ENCODE measurements at regions not wholly inside any gene's neighbourhood (a gene's known extent, or its start where the extent isn't known, plus 50 kb on each side); places are given as distances from the start of the nearest gene placed in this dataset.

DNA sequence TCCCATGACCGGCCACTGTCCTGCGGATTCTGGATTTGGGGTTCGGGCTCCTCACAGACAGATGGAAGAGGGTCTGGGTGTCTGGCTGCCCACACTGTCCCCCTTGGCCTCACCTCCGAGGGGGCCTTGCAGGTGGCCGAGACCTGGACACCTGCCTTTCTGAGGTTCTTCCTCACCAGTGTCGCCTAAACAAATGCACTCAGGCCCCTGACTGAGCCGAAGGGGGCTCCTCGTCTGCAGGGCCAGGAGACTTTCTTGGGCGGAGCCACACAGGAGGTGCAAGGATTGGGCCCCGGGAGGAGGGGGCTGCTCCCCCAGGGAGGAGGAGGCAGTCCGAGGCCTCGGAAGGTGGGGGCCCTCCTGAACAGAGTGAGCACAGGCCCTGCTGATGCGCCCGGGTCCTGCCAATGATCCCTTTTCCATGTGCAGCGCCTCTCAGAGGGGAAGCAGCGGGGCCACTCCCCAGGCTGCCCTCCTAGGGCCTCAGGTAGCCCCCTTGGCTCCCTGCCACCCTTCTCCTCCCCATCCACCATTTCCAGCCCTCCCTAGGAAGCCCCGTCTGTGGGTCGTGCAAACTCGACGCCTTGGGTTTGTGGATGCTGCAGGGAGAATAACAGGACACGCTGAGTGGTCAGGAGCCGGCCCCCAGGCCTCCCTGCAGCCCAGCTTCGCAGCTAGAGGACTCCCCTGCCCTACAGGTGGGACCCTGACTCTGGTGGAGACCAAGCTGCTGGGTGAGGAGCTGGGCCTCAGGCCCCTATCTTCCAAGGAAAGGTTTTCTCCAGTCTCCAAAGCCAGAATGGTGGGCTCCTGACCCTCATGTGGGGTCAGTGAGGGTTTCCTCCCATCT is 63.4 kb upstream of the ZNF469 start:
- H3K4me1 ChIP-seq (ENCODE audit: control insufficient read depth in 5 of 5, insufficient read depth in 5 of 5, low read length in 5 of 5): peaks cover 0 to 27% (median 17%) of the 10 kb centered on the region in 5 donors
- H3K9ac ChIP-seq (ENCODE audit: low read length in 5 of 5): no peak overlapping the region
- H3K36me3 ChIP-seq (ENCODE audit: control insufficient read depth in 5 of 5, insufficient read depth in 5 of 5, low read length in 5 of 5): no peaks in the 10 kb centered on the region
- H3K27ac ChIP-seq (ENCODE audit: low read depth, low read length): no peak overlapping the region
- no peak overlapping the region for H3K4me3 ChIP-seq (ENCODE audit: low read depth in 1 of 5, low read length in 5 of 5)
- peaks cover 0 to 3% (median 2%) of the 10 kb centered on the region in 5 donors for H3K9me3 ChIP-seq (ENCODE audit: control insufficient read depth in 5 of 5, low read length in 5 of 5)
- peaks cover 6 to 26% (median 8%) of the 10 kb centered on the region in 5 donors for H3K27me3 ChIP-seq (ENCODE audit: control insufficient read depth in 5 of 5, insufficient read depth in 4 of 5, low read length in 5 of 5)

DNA sequence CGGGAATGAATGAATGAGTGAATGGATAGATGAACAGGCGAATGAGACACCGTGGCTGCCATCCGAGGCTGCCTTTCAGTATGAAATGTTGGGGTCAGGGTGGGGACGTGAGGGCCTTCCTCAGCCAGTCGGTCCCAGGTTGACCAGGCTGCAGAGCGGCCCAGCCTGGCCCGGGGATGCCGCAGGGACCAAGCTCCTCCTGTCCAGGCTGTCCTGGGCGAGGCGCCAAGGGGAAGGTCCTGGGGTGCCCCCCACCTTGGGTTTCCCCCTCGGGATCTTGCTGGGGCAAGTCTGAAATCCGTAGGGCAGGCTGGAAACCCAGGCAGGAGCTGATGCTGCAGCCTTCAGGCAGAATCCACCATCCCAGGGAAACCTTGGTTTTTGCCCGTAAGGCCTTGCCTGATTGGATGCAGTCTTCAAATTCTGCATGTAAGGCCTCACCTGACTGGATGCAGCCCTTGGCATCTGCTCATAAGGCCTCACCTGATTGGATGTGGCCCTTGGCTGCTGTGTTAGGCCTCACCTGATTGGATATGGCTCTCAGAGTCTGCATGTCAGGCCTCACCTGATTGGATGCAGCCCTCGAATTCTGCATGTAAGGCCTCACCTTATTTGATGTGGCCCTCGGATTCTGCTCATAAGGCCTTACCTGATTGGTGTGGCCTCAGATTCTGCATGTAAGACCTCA is 61.7 kb upstream of the ZNF469 start:
- no peaks in the 10 kb centered on the region for H3K36me3 ChIP-seq (ENCODE audit: control insufficient read depth in 5 of 5, insufficient read depth in 5 of 5, low read length in 5 of 5)
- H3K27me3 ChIP-seq (ENCODE audit: control insufficient read depth in 5 of 5, insufficient read depth in 4 of 5, low read length in 5 of 5): peaks cover 3 to 24% (median 7%) of the 10 kb centered on the region in 5 donors
- H3K4me1 ChIP-seq (ENCODE audit: control insufficient read depth in 5 of 5, insufficient read depth in 5 of 5, low read length in 5 of 5): peaks cover 0 to 19% (median 15%) of the 10 kb centered on the region in 5 donors
- H3K9ac ChIP-seq (ENCODE audit: low read length in 5 of 5): no peak overlapping the region
- H3K4me3 ChIP-seq (ENCODE audit: low read depth in 1 of 5, low read length in 5 of 5): no peak overlapping the region
- no peak overlapping the region for H3K27ac ChIP-seq (ENCODE audit: low read depth, low read length)
- peaks cover 0 to 3% (median 2%) of the 10 kb centered on the region in 5 donors for H3K9me3 ChIP-seq (ENCODE audit: control insufficient read depth in 5 of 5, low read length in 5 of 5)

DNA sequence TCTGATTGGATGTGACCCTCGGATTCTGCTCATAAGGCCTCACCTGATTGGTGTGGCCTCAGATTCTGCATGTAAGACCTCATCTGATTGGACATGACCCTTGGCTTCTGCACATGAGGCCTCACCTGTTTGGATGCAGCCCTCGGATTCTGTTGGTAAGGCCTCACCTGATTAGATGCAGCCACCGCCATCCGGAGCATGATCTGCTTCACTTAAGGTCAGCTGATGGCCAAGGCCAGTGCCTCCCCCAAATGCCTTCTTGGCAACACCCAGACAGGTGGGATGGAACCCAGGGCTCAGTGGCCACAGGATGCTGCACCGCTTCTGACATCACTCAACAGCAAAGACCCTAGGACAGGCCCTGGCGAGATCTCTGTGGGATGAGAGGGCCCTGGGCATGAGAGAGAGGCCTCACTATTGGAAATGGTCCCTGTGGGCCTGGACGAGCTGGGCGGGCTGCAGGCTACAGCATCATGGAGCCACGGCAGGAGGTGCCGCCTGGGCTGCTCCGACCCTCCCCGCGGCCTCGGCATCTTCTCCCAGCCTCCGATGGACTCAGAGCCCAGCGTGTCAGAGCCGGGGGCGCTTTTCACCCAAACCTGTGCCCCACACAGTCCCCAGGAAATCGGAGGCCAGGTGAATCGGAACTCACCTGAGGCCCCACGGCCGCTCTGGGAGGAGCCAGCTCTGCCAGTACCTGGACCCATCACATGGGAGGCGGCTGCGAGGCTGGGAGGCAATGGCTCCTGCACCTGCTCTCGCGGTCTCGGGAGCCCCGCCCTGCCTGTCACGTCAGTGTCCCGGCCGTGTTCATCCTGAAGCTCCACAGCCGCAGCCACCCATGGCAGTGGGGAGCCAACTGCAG is 60.9 kb upstream of the ZNF469 start:
- Histone ChIP-seq H3K27ac (ENCODE audit: low read depth, low read length) (no peak overlapping the region), H3K27me3 (ENCODE audit: control insufficient read depth in 5 of 5, insufficient read depth in 4 of 5, low read length in 5 of 5) (peaks cover 3 to 23% (median 6%) of the 10 kb centered on the region in 5 donors)

DNA sequence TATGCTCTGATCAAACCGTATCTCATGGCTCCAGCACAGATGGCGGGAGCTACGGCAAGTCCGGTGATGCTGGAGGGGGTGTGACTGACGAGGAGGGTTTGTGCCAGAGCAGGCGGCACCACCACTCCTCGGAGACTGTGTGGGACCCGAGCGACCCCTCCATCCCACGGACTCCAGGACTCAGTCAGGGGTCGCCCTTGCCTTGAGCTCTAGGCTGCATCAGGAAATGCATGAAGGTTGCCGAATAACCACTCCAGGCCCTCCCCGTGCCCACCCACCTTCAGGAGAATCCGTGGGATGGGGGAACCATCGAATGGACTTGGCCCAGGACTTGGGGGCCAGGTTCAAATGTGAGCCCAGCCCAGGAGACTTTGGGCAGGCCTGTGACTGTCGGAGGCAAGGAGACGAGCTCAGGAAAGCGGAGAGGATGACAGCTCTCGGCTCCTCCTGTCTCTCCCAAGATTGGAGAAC is 60.2 kb upstream of the ZNF469 start:
- Histone ChIP-seq H3K9me3 (ENCODE audit: control insufficient read depth in 5 of 5, low read length in 5 of 5) (peaks cover 0 to 3% (median 2%) of the 10 kb centered on the region in 5 donors), H3K27ac (ENCODE audit: low read depth, low read length) (no peak overlapping the region), H3K9ac (ENCODE audit: low read length in 5 of 5) (no peak overlapping the region), H3K4me3 (ENCODE audit: low read depth in 1 of 5, low read length in 5 of 5) (no peak overlapping the region), H3K36me3 (ENCODE audit: control insufficient read depth in 5 of 5, insufficient read depth in 5 of 5, low read length in 5 of 5) (no peaks in the 10 kb centered on the region), H3K4me1 (ENCODE audit: control insufficient read depth in 5 of 5, insufficient read depth in 5 of 5, low read length in 5 of 5) (peaks cover 0 to 12% (median 10%) of the 10 kb centered on the region in 5 donors), H3K27me3 (ENCODE audit: control insufficient read depth in 5 of 5, insufficient read depth in 4 of 5, low read length in 5 of 5) (peaks cover 3 to 16% (median 4%) of the 10 kb centered on the region in 5 donors)

More for the DNA sequence above, 60.9 kb upstream of the ZNF469 start:
- Histone ChIP-seq H3K9me3 (ENCODE audit: control insufficient read depth in 5 of 5, low read length in 5 of 5) (peaks cover 0 to 3% (median 2%) of the 10 kb centered on the region in 5 donors), H3K4me1 (ENCODE audit: control insufficient read depth in 5 of 5, insufficient read depth in 5 of 5, low read length in 5 of 5) (peaks cover 0 to 19% (median 15%) of the 10 kb centered on the region in 5 donors), H3K9ac (ENCODE audit: low read length in 5 of 5) (no peak overlapping the region), H3K36me3 (ENCODE audit: control insufficient read depth in 5 of 5, insufficient read depth in 5 of 5, low read length in 5 of 5) (no peaks in the 10 kb centered on the region), H3K4me3 (ENCODE audit: low read depth in 1 of 5, low read length in 5 of 5) (no peak overlapping the region)

DNA sequence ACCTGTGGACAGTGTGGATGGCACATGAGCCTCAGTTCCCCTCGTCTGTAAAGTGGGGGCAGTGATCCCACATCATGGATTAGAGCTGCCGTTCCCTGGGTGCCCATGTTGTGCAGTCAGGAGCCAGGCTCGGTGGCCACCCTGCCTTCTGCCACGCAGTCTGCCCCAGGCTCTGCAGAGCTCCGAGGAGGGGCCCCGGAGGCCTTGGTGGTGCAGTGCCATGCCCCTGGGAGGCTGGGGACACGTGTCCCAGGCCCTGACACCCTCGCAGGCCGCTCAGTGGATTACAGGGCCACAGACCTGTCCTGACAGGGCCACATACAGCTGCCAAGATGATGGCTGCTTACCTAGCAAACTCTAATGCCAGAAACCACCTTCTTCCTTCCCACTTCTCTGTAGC is 59.7 kb upstream of the ZNF469 start:
- H3K9me3 ChIP-seq (ENCODE audit: control insufficient read depth in 5 of 5, low read length in 5 of 5): peaks cover 0 to 3% (median 2%) of the 10 kb centered on the region in 5 donors

DNA sequence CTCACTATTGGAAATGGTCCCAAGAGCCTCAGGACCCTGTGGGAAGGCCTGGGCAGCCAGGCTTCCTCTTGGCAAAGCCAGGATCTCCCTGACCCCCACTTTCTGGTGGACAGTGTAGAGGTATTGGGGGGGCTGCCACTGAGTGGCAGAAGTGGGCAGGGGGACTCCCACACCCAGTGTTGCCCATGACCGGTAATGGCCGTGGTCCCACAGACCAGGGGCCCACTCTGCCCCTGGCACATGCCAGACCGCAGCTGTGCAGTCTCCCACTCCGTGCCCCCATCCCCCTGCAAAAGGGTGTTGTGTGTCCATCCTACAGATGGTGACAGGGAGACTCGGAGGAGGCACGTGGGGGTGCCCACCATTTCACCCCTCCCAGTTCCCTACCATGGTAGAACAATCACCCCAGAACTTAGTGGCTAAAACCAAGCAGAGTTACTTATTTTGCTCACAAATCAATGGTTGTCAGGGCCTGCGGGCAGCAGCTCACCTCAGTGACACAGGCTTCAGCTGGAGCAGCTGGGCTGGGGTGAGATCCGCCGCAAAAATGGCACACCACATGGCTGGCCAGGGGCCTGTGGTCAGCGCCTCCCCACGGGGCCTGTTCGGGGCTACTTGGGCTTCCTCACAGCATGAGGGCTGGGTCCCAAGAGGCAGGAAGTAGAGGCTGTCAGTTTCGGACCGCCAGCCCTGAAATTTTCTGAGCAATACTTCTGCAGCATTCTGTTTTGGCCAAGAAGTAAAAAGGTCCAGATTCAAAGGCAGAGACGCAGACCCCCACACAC is 59.0 kb upstream of the ZNF469 start:
- no peak overlapping the region for H3K27ac ChIP-seq (ENCODE audit: low read depth, low read length)
- no peak overlapping the region for H3K9ac ChIP-seq (ENCODE audit: low read length in 5 of 5)
- no peak overlapping the region for H3K4me3 ChIP-seq (ENCODE audit: low read depth in 1 of 5, low read length in 5 of 5)
- H3K9me3 ChIP-seq (ENCODE audit: control insufficient read depth in 5 of 5, low read length in 5 of 5): peaks cover 0 to 3% (median 2%) of the 10 kb centered on the region in 5 donors
- peaks cover 0 to under 1% (median 0%) of the 10 kb centered on the region in 5 donors for H3K4me1 ChIP-seq (ENCODE audit: control insufficient read depth in 5 of 5, insufficient read depth in 5 of 5, low read length in 5 of 5)
- no peaks in the 10 kb centered on the region for H3K36me3 ChIP-seq (ENCODE audit: control insufficient read depth in 5 of 5, insufficient read depth in 5 of 5, low read length in 5 of 5)
- H3K27me3 ChIP-seq (ENCODE audit: control insufficient read depth in 5 of 5, insufficient read depth in 4 of 5, low read length in 5 of 5): peaks cover 0 to 9% (median under 1%) of the 10 kb centered on the region in 5 donors

More for the DNA sequence above, 59.7 kb upstream of the ZNF469 start:
- H3K9ac ChIP-seq (ENCODE audit: low read length in 5 of 5): no peak overlapping the region
- H3K27me3 ChIP-seq (ENCODE audit: control insufficient read depth in 5 of 5, insufficient read depth in 4 of 5, low read length in 5 of 5): peaks cover 0 to 12% (median under 1%) of the 10 kb centered on the region in 5 donors
- H3K36me3 ChIP-seq (ENCODE audit: control insufficient read depth in 5 of 5, insufficient read depth in 5 of 5, low read length in 5 of 5): no peaks in the 10 kb centered on the region
- H3K4me3 ChIP-seq (ENCODE audit: low read depth in 1 of 5, low read length in 5 of 5): no peak overlapping the region
- H3K4me1 ChIP-seq (ENCODE audit: control insufficient read depth in 5 of 5, insufficient read depth in 5 of 5, low read length in 5 of 5): peaks cover 0 to 7% (median 5%) of the 10 kb centered on the region in 5 donors
- no peak overlapping the region for H3K27ac ChIP-seq (ENCODE audit: low read depth, low read length)

DNA sequence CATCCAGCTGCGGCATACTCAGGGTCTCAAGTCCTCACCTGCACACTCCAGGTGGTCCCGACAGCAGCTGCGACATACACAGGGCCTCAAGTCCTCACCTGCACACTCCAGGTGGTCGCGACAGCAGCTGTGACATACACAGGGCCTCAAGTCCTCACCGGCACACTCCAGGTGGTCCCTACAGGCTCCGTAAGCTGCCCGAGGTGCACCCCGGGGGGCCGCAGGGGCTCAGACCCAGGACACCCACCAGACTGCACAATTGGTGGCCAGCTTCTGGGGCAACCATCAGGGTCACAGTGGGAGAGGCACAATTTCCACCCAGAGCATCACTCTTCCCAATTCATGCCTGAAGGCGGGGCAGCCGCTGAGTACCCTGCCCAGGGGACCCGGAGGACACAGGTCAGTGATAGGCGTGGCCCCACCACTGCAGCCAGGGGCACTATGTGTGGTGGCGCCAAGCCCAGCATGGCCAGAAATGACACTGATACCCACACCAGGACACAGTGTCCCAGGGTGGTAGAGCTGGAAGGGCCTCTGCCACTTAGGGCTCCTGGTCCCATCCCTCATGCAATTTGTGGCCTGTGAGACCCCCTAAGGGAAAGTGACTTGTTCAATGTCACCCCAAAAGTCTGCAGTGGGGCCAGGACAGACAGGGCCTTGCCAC is 57.5 kb upstream of the ZNF469 start:
- Histone ChIP-seq H3K27ac (ENCODE audit: low read depth, low read length) (no peak overlapping the region), H3K36me3 (ENCODE audit: control insufficient read depth in 5 of 5, insufficient read depth in 5 of 5, low read length in 5 of 5) (no peaks in the 10 kb centered on the region), H3K4me1 (ENCODE audit: control insufficient read depth in 5 of 5, insufficient read depth in 5 of 5, low read length in 5 of 5) (no peaks in the 10 kb centered on the region), H3K9ac (ENCODE audit: low read length in 5 of 5) (no peak overlapping the region), H3K27me3 (ENCODE audit: control insufficient read depth in 5 of 5, insufficient read depth in 4 of 5, low read length in 5 of 5) (peaks cover 0 to 2% (median 0%) of the 10 kb centered on the region in 5 donors), H3K4me3 (ENCODE audit: low read depth in 1 of 5, low read length in 5 of 5) (no peak overlapping the region), H3K9me3 (ENCODE audit: control insufficient read depth in 5 of 5, low read length in 5 of 5) (peaks cover 0 to 4% (median 2%) of the 10 kb centered on the region in 5 donors)

DNA sequence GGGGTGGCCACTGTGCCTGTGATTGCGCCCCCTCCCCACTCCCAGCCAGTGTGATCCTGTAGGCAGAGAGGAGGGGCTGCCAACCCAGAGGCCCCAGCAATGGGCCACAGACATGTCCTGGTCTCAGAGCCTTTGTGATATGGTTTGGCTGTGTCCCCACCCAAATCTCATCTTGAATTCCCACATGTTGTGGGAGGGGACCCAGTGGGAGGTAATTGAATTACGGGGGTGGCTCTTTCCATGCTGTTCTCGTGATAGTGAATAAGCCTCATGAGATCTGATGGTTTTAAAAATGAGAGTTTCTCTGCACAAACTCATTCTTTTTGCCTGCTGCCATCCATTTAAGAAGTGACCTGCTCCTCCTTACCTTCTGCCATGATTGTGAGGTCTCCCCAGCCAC is 56.8 kb upstream of the ZNF469 start:
- H3K9me3 ChIP-seq (ENCODE audit: control insufficient read depth in 5 of 5, low read length in 5 of 5): peaks cover 0 to 8% (median 0%) of the 10 kb centered on the region in 5 donors
- H3K27ac ChIP-seq (ENCODE audit: low read depth, low read length): no peak overlapping the region
- H3K9ac ChIP-seq (ENCODE audit: low read length in 5 of 5): no peak overlapping the region

More for the DNA sequence above, 56.8 kb upstream of the ZNF469 start:
- Histone ChIP-seq H3K36me3 (ENCODE audit: control insufficient read depth in 5 of 5, insufficient read depth in 5 of 5, low read length in 5 of 5) (no peaks in the 10 kb centered on the region), H3K4me3 (ENCODE audit: low read depth in 1 of 5, low read length in 5 of 5) (no peak overlapping the region), H3K4me1 (ENCODE audit: control insufficient read depth in 5 of 5, insufficient read depth in 5 of 5, low read length in 5 of 5) (no peaks in the 10 kb centered on the region), H3K27me3 (ENCODE audit: control insufficient read depth in 5 of 5, insufficient read depth in 4 of 5, low read length in 5 of 5) (peaks cover 0 to 2% (median 0%) of the 10 kb centered on the region in 5 donors)

Measured in subcutaneous abdominal adipose tissue (tissue), 5 donors.